D721Med (cell line): ENCODE measurements at regions not wholly inside any gene's neighbourhood (a gene's known extent, or its start where the extent isn't known, plus 50 kb on each side); places are given as distances from the start of the nearest gene placed in this dataset.

Source experiments
- DNase-seq: peaks from one replicate; pipeline ENCODE4 v3.0.0; 2011; ENCODE audit warnings: low spot score; ENCODE audit not compliant: insufficient read length
- FAIRE-seq: peaks from 2 replicates; lab custom pipeline; 2011; peaks lifted over from hg19 to GRCh38; lab: Jason Lieb, UNC
- CTCF ChIP-seq: IDR thresholded peaks from 2 replicates; pipeline ENCODE4 v1.5.1; 2012; ENCODE audit warnings: mild to moderate bottlenecking, control low read depth; ENCODE audit not compliant: insufficient read depth; ENCODE audit errors: missing control alignments

GRCh38 chr4:136643416-136643815 is 888.9 kb downstream of the PCDH18 start:
- TF ChIP-seq CTCF: no peak
- FAIRE-seq (no peak), DNase-seq (no peak)

GRCh38 chr4:136637071-136637777 is 895.1 kb downstream of the PCDH18 start:
- DNase-seq (peak; percentile 26), FAIRE-seq (no peak)
- peak; percentile 42 for TF ChIP-seq CTCF

GRCh38 chr4:136636155-136636554 is 896.1 kb downstream of the PCDH18 start:
- DNase-seq (no peak), FAIRE-seq (no peak)
- TF ChIP-seq CTCF: no peak

GRCh38 chr4:136634121-136634520 is 898.2 kb downstream of the PCDH18 start:
- DNase-seq (peak; percentile 40), FAIRE-seq (peak; percentile 96)

GRCh38 chr4:136599890-136600289 is 932.4 kb downstream of the PCDH18 start:
- no peak for FAIRE-seq
- no peak for DNase-seq

More at GRCh38 chr4:136634121-136634520, 898.2 kb downstream of the PCDH18 start:
- TF ChIP-seq CTCF: no peak

GRCh38 chr4:136590440-136590839 is 941.9 kb downstream of the PCDH18 start:
- FAIRE-seq: no peak
- DNase-seq: no peak
- TF ChIP-seq CTCF: no peak

More at GRCh38 chr4:136599890-136600289, 932.4 kb downstream of the PCDH18 start:
- no peak for TF ChIP-seq CTCF

GRCh38 chr4:136583567-136583966 is 948.7 kb downstream of the PCDH18 start:
- no peak for TF ChIP-seq CTCF
- FAIRE-seq (no peak), DNase-seq (no peak)
